Endothelial cell of umbilical vein (primary cell): ENCODE measurements at regions not wholly inside any gene's neighbourhood (a gene's known extent, or its start where the extent isn't known, plus 50 kb on each side); places are given as distances from the start of the nearest gene placed in this dataset.

Experiments
- EZH2 ChIP-seq: IDR thresholded peaks from 2 replicates; pipeline ENCODE4 v1.6.1; 2012; ENCODE audit warnings: borderline replicate concordance, low read depth, mild to moderate bottlenecking, moderate library complexity, low read length, inconsistent platforms; ENCODE audit not compliant: severe bottlenecking
- JUN ChIP-seq: IDR thresholded peaks from 2 replicates; pipeline ENCODE4 v1.6.1; 2011; ENCODE audit warnings: borderline replicate concordance, low read depth; ENCODE audit not compliant: insufficient read length, insufficient read depth
- POLR2AphosphoS5 ChIP-seq: IDR thresholded peaks from 2 replicates; pipeline ENCODE4 v1.6.1; 2012; ENCODE audit warnings: low read depth, mild to moderate bottlenecking, control low read depth, low read length, moderate library complexity; ENCODE audit not compliant: insufficient read depth
- TF ChIP-seq, protein P1 (sequence below): IDR thresholded peaks from 2 replicates; pipeline ENCODE4 v1.6.1; 2011; ENCODE audit not compliant: insufficient read depth, insufficient read length
- TF ChIP-seq, protein P2 (sequence below), 2 donors: IDR thresholded peaks; 1 replicate in 1 of 2; 2 replicates in 1 of 2; pipeline ENCODE4 v1.5.1; 2011; ENCODE audit warnings: low read length in 2 of 2, mild to moderate bottlenecking in 2 of 2, moderate library complexity in 2 of 2, control low read depth in 1 of 2, inconsistent platforms in 1 of 2, low read depth in 1 of 2; ENCODE audit not compliant: insufficient read depth in 1 of 2; ENCODE audit errors: extremely low read depth in 1 of 2

DNA sequence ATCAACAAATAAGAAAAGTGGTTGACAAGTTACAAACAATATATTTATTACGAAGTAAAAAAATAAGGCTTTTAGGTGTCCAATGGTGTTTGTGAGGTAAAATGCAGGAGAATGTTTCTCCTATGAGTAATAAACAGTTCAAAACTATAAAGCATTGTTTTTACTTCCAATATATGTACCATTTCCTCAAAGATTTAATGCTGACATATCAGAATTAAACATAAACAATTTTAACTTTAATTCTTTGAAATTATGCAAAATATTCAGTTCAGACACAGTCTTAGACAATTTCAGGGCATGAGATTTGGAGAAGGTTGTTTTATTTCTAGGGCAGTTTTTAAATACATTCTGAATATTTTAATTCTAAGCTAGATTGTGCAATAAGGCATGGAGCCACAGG is 602.5 kb upstream of the DPPA4 start:
- TF ChIP-seq POLR2AphosphoS5 = no peak
- TF ChIP-seq EZH2 = no peak
- TF ChIP-seq JUN = no peak
- TF ChIP-seq, protein P1, sequence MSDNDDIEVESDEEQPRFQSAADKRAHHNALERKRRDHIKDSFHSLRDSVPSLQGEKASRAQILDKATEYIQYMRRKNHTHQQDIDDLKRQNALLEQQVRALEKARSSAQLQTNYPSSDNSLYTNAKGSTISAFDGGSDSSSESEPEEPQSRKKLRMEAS = no peak
- TF ChIP-seq, protein P2, sequence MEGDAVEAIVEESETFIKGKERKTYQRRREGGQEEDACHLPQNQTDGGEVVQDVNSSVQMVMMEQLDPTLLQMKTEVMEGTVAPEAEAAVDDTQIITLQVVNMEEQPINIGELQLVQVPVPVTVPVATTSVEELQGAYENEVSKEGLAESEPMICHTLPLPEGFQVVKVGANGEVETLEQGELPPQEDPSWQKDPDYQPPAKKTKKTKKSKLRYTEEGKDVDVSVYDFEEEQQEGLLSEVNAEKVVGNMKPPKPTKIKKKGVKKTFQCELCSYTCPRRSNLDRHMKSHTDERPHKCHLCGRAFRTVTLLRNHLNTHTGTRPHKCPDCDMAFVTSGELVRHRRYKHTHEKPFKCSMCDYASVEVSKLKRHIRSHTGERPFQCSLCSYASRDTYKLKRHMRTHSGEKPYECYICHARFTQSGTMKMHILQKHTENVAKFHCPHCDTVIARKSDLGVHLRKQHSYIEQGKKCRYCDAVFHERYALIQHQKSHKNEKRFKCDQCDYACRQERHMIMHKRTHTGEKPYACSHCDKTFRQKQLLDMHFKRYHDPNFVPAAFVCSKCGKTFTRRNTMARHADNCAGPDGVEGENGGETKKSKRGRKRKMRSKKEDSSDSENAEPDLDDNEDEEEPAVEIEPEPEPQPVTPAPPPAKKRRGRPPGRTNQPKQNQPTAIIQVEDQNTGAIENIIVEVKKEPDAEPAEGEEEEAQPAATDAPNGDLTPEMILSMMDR (IDR thresholded peaks at IDR 0.05; ENCODE audit: extremely low read depth in 1 of 2, insufficient read depth in 1 of 2, low read depth in 1 of 2, low read length in 2 of 2) = no peak
